Activated T-cell treated with anti-CD3 and anti-CD28 coated beads, Interleukin-2, amount 50 U/mL, for 72 hours (primary cell): ENCODE measurements at regions not wholly inside any gene's neighbourhood (a gene's known extent, or its start where the extent isn't known, plus 50 kb on each side); places are given as distances from the start of the nearest gene placed in this dataset.
"Not testable (repeated sequence)": the region's sequence is repeated elsewhere in the genome, so short reads cannot be mapped to it uniquely, and the experiment has no call there.

Source experiments
- ATAC-seq, 2 donors: fragments of 150-1000 bp; cut with Tn5 transposase; replicated peaks in 1 of 2; 2 replicates each; pipeline ENCODE4 v1.10.0; 2021; ENCODE audit warnings: moderate library complexity in 2 of 2, mild to moderate bottlenecking in 1 of 2
- DNase-seq, 2 donors: peaks; one replicate each; pipeline ENCODE4 v3.0.0; 2021 to 2022; ENCODE audit warnings: mixed read lengths in 1 of 2
- H3K27ac Mint-ChIP-seq: one replicate; pipeline ENCODE4 v1.8.0; 2022; ENCODE audit warnings: mild to moderate bottlenecking, moderate library complexity, mixed read lengths
- H3K27me3 Mint-ChIP-seq: one replicate; pipeline ENCODE4 v1.8.0; 2022; ENCODE audit warnings: low read depth, mixed read lengths
- H3K36me3 Mint-ChIP-seq, 2 donors: one replicate each; pipeline ENCODE4 v1.8.0; 2022; ENCODE audit warnings: mixed read lengths in 2 of 2, mild to moderate bottlenecking in 1 of 2; ENCODE audit not compliant: insufficient read depth in 2 of 2
- H3K4me1 Mint-ChIP-seq: one replicate; pipeline ENCODE4 v1.8.0; 2022; ENCODE audit warnings: low read depth, mixed read lengths
- H3K4me3 Mint-ChIP-seq, 2 donors: one replicate each; pipeline ENCODE4 v1.8.0; 2022; ENCODE audit warnings: mild to moderate bottlenecking in 2 of 2, mixed read lengths in 2 of 2, moderate library complexity in 2 of 2
- H3K9me3 Mint-ChIP-seq, 2 donors: one replicate each; pipeline ENCODE4 v1.8.0; 2022; ENCODE audit warnings: mixed read lengths in 2 of 2

DNA sequence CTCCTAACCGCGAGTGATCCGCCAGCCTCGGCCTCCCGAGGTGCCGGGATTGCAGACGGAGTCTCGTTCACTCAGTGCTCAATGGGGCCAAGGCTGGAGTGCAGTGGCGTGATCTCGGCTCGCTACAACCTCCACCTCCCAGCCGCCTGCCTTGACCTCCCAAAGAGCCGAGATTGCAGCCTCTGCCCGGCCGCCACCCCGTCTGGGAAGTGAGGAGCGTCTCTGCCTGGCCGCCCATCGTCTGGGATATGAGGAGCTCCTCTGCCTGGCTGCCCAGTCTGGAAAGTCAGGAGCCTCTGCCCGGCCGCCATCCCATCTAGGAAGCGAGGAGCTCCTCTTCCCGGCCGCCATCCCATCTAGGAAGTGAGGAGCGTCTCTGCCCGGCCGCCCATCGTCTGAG lies 58.8 kb upstream of the ANKRD30BL start:
- H3K9me3 Mint-ChIP-seq, H3K36me3 Mint-ChIP-seq, H3K27me3 Mint-ChIP-seq, H3K4me3 Mint-ChIP-seq, ATAC-seq, H3K27ac Mint-ChIP-seq, H3K4me1 Mint-ChIP-seq, DNase-seq: not testable (repeated sequence)

DNA sequence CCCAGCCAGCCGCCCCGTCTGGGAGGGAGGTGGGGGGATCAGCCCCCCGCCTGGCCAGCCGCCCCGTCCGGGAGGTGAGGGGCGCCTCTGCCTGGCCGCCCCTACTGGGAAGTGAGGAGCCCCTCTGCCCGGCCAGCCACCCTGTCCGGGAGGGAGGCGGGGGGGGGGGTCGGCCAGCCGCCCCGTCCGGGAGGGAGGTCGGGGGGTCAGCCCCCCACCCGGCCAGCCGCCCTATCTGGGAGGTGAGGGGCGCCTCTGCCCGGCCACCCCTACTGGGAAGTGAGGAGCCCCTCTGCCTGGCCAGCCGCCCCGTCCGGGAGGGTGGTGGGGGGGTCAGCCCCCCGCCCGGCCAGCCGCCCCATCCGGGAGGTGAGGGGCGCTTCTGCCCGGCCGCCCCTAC lies 60.1 kb upstream of the ANKRD30BL start:
- not testable (repeated sequence) for H3K9me3 Mint-ChIP-seq, H3K4me3 Mint-ChIP-seq, DNase-seq, H3K4me1 Mint-ChIP-seq, H3K27ac Mint-ChIP-seq, H3K27me3 Mint-ChIP-seq, ATAC-seq, H3K36me3 Mint-ChIP-seq

DNA sequence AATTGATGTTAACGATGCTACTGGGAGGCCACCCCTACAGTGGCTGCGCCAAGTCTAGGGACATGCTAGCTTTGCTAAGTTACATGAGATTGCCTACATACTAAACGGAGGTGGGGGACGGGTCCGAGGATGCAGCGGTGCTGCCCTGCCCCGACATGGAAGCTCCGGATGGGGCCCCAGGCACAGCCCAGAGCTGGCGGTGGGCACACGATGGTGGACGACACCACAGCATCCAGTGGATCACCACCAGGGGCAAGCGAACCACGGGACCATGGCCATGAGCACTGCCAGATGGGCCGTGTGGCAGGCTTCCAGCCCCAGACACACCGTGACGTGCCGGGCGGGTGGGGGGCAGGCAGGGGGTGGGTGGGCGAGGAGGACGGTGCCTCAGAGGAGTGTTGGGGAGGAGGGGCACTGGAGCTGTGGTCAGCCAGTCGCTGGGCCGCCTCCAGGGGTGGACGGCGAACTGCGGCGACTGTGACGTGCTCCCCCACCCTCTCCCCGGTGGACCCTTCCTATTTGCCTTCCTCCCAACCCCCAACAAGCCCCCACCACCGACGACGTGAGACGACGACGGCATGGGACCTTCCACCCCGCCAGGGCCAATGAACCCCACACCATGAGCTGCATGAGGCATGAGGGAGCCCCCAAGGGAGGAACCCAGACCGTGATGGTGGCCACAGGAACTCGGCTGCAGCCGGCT lies 90.6 kb upstream of the ANKRD30BL start:
- H3K4me3 Mint-ChIP-seq: no peak overlapping the region
- ATAC-seq: no peak
- H3K27me3 Mint-ChIP-seq: peaks cover 6% of the 10 kb centered on the region
- DNase-seq: no peak
- peaks cover 5 to 24% of the 10 kb centered on the region in 2 donors for H3K36me3 Mint-ChIP-seq
- no peaks in the 10 kb centered on the region for H3K4me1 Mint-ChIP-seq
- peaks cover 7 to 11% of the 10 kb centered on the region in 2 donors for H3K9me3 Mint-ChIP-seq
- no peak overlapping the region for H3K27ac Mint-ChIP-seq

DNA sequence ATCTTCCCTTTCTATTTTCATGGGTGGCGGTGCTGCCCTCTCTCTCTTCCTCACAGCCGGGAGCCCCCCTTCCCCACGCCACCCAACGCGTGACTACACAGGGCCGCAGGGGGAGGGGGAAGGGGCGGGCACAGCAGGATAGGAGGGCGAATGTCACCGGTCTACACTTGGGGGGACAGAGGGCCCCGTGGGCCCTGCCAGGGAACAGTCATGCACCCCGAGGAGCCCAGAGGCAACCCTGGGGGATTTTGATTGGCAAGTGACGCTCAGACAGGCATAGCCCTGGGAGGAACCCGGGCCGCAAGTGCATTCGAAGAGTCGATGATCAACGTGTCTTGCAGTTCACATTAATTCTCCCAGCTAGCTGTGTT lies 91.1 kb upstream of the ANKRD30BL start:
- no peaks in the 10 kb centered on the region for H3K4me1 Mint-ChIP-seq

DNA sequence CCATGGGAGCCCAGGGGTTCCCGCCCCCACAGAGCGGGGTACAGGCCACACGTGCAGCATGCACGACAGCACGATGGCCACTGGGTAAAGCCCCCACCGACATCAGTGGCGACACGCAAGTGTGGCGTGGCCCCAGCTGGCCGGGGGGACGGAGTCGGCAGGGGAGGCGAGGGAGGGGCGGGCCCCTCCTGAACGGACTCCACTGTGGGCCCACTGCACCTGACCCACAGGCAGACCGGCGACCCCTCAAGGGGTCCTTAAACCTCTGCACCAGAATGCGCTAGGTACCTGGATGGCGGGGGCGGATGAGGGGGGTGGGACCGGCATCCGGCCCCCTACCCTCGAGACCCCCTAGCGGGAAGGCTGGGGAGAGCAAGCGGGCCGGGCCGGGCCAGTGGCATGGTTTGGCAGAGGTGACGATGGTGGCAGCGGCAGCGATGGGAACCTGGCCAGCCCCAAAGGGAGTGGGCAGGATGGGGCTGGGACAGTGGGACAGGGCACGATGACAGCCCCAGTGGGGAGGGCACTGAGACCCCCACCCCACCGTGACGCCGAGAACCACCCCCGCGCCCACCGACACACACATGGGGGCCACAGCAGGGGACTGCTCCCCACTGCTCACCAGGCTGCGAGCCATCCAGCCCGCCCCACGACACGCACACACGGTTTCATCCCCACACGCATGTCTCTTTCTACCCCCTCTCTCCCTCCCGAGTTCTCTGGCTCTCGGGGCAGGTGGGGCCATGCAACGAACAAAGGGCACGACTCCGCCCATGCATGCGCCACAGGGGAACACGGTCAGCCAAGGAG lies 91.9 kb upstream of the ANKRD30BL start:
- H3K36me3 Mint-ChIP-seq: peaks cover 5 to 18% of the 10 kb centered on the region in 2 donors

More for the DNA sequence above, 91.1 kb upstream of the ANKRD30BL start:
- DNase-seq (no peak), ATAC-seq (no peak)
- H3K4me3 Mint-ChIP-seq: no peak overlapping the region
- H3K9me3 Mint-ChIP-seq: peaks cover 7 to 11% of the 10 kb centered on the region in 2 donors
- H3K27me3 Mint-ChIP-seq: peaks cover 6% of the 10 kb centered on the region
- no peak overlapping the region for H3K27ac Mint-ChIP-seq
- H3K36me3 Mint-ChIP-seq: peaks cover 5 to 22% of the 10 kb centered on the region in 2 donors

DNA sequence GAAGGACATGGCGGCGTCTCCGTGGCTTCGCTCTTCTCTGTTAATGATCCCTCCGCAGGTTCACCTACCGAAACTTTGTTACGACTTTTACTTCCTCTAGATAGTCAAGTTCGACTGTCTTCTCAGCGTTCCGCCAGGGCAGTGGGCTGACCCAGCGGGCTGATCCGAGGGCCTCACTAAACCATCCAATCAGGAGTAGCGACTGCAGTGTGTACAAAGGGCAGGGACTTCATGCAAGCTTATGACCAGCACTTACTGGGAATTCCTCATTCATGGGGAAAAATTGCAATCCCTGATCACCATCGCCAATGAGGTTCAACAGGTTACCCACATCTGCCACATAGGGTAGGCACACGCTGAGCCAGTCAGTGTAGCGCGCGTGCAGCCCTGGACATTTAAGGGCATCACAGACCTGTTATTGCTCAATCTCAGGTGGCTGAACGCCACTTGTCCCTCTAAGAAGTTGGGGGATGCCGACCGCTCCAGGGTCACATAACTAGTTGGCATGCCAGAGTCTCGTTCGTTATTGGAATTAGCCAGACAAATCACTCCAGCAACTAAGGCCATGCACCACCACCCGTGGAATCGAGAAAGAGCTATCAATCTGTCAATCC lies 92.7 kb upstream of the ANKRD30BL start:
- Mint-ChIP-seq H3K9me3 (peaks cover 7 to 11% of the 10 kb centered on the region in 2 donors), H3K27me3 (peaks cover 11% of the 10 kb centered on the region), H3K36me3 (peaks cover 7 to 20% of the 10 kb centered on the region in 2 donors)
- H3K4me3 Mint-ChIP-seq, ATAC-seq, H3K27ac Mint-ChIP-seq, DNase-seq, H3K4me1 Mint-ChIP-seq: not testable (repeated sequence)

More for the DNA sequence above, 91.9 kb upstream of the ANKRD30BL start:
- Mint-ChIP-seq H3K27ac (no peak overlapping the region), H3K9me3 (peaks cover 7 to 11% of the 10 kb centered on the region in 2 donors), H3K4me3 (no peak overlapping the region), H3K27me3 (peaks cover 6% of the 10 kb centered on the region), H3K4me1 (no peaks in the 10 kb centered on the region)
- DNase-seq (no peak), ATAC-seq (no peak)

DNA sequence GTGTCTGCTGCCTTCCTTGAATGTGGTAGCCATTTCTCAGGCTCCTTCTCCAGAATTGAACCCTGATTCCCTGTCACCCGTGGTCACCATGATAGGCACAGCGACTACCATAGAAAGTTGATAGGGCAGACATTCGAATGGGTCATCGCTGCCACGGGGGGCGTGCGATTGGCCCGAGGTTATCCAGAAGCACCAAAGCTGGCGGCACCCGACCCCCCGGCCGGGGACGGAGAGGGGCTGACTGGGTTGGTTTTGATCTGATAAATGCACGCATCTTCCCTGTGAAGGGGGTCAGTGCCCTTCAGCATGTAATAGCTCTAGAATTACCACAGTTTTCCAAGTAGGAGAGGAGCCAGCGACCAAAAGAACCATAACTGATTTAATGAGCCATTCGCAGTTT lies 94.0 kb upstream of the ANKRD30BL start:
- Mint-ChIP-seq H3K27ac (no peak overlapping the region), H3K36me3 (peaks cover 6 to 12% of the 10 kb centered on the region in 2 donors), H3K9me3 (peaks cover 3 to 6% of the 10 kb centered on the region in 2 donors), H3K4me3 (no peak overlapping the region), H3K4me1 (no peaks in the 10 kb centered on the region), H3K27me3 (peaks cover 11% of the 10 kb centered on the region)
- ATAC-seq (no peak), DNase-seq (no peak)

DNA sequence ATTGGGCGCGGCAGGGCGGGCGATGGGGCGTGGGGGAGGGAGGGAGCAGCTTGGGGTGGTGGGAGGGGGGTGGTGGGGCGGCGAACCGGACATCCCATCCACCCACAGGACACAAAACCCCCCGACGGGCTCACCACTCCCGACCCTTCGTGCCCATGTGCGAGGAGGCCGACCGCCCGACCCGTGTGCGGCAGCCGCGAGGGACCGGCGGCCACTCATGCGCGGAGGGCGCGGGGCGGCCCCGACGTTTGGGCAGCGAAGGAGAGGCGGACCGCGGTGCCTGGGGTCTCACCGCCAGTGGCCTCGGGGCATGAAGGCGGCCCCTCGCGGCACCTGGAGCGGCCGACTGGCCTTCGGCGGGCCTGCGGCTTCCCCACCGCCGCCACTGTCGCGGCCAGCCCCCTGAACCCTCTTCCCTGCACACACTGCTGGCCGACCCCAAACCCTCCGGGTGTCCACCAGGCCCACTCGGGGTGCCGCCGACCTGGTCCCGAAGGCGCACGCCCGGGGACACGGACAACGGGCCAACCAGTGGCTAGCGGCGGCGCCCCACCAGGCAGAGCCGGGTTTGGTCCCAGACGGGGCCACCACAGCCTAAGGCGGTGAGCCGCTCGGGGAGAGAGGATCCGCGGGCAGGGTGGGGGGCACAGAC lies 94.6 kb upstream of the ANKRD30BL start:
- Mint-ChIP-seq H3K9me3 (peaks cover 3 to 6% of the 10 kb centered on the region in 2 donors), H3K27ac (no peak overlapping the region), H3K4me1 (no peaks in the 10 kb centered on the region), H3K4me3 (no peak overlapping the region), H3K36me3 (peaks cover 6 to 12% of the 10 kb centered on the region in 2 donors), H3K27me3 (peaks cover 11% of the 10 kb centered on the region)
- no peak for DNase-seq
- no peak for ATAC-seq

DNA sequence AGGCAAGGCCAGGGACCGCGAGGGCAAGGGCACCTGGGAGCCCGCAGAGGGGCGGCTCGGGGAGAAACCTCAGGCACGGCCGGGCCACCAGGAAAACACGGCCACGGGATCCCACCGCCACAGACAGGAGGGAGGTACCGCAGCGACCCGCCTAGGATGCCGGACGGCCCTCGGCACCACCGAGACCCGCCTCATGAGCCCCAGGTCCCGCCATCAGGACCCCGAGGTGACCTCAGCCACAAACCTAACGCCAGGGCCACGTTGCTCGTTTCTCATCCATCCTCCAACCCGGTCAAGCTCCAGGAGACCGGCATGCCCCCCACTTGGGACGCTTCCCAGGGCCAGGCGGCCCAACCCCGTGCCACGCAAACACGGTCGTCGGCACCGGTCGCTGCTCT lies 95.2 kb upstream of the ANKRD30BL start:
- H3K36me3 Mint-ChIP-seq: peaks cover 6 to 12% of the 10 kb centered on the region in 2 donors
- H3K4me1 Mint-ChIP-seq, H3K27ac Mint-ChIP-seq, ATAC-seq, H3K9me3 Mint-ChIP-seq, DNase-seq: not testable (repeated sequence)
- peak overlapping the region in 1 of 2 donors; percentile 66 for H3K4me3 Mint-ChIP-seq
- peaks cover 11% of the 10 kb centered on the region for H3K27me3 Mint-ChIP-seq

DNA sequence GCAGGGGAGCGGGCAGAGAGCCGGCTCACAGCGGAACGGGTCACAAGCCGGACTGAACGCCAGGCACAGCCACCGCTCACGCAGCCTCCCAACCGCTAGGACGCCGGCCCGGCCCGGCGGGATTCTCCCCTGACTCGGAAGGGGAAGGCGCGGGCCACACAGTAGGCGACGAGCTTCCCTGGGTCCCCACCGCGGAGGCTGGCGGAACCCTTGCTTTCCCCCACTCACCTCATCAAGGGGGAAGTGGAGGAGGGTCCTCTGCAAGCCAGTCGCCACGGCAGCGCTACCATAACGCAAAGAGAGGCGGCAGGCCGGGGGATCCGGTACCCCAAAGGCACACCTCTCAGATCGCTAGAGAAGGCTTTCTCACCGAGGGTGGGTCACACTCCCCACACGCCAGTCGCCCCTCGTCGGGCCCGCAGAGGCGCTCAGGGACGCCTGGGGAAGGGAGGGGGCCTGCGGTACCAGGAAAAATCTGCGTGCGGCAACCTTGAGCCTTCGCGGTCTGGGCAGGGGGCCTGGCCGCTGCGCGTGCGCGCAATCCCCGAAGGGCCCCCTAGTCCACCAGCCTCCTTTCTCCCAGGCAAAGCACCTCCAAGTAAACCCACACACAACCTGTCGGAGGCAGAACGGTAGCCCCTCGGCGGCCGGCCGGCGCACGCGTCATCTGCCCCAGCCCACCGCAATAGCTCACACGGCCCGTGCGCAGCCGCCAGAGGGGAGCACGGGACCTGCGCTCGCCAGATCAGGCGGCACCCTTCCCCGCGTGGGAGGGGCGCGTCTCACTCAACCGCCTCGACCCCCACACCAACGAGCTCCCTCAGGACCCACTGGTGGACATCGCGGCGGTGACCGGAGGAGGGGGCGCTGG lies 95.8 kb upstream of the ANKRD30BL start:
- not testable (repeated sequence) for ATAC-seq, H3K4me1 Mint-ChIP-seq, DNase-seq, H3K27ac Mint-ChIP-seq, H3K9me3 Mint-ChIP-seq
- Mint-ChIP-seq H3K4me3 (peak overlapping the region in 1 of 2 donors; percentile 66), H3K27me3 (peaks cover 11% of the 10 kb centered on the region), H3K36me3 (peaks cover 6 to 12% of the 10 kb centered on the region in 2 donors)

DNA sequence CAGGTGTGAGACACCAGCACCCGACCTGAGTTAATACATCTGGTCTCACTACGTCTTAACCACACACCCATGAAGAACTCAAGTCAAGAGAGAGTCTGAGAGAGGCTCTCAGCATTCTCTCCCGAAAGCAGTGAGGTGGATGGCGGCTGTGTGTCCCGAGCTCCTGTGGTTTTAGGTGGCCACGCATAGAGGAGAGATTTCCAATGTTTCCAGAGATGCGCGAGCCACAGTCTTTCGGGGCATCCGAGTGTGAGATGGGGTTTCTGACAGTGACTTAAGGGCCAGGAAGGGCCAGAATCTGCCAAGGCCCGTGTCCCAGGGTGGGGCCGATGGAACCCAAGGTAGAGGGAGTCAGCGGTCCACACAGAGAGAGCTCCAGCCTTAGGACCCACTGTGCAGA lies 97.5 kb upstream of the ANKRD30BL start:
- peaks cover 11% of the 10 kb centered on the region for H3K27me3 Mint-ChIP-seq
- H3K4me3 Mint-ChIP-seq, DNase-seq, H3K4me1 Mint-ChIP-seq, H3K36me3 Mint-ChIP-seq, H3K27ac Mint-ChIP-seq, ATAC-seq, H3K9me3 Mint-ChIP-seq: not testable (repeated sequence)

DNA sequence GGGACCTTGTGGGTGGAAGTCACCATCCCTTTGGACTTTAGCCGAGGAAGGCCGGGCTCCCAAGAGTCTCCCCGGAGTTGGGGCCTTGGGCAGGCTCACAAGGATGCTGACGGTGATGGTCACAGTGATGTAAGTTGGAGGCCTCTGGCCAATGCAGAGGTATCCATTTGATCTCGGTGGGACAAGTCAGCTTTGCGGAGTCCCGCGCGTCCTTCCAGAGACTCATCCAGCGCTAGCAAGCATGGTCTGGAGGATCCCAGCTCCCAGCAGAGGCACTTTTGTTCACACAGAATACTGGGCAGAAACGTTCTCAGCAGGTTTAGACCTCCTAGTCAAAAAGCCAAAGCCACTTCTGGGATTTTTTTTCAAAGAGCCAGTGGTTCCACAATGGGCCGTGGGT lies 103.8 kb upstream of the ANKRD30BL start:
- not testable (repeated sequence) for ATAC-seq, H3K4me1 Mint-ChIP-seq, H3K4me3 Mint-ChIP-seq, H3K27me3 Mint-ChIP-seq, DNase-seq, H3K36me3 Mint-ChIP-seq, H3K9me3 Mint-ChIP-seq, H3K27ac Mint-ChIP-seq
